ELF-1 (cell line): ENCODE measurements at regions not wholly inside any gene's neighbourhood (a gene's known extent, or its start where the extent isn't known, plus 50 kb on each side); places are given as distances from the start of the nearest gene placed in this dataset.
A peak's percentile ranks its signal among the peaks of the same experiment; 100 is the strongest.
"Not testable (repeated sequence)": the region's sequence is repeated elsewhere in the genome, so short reads cannot be mapped to it uniquely, and the experiment has no call there.

Experiments
- DNase-seq: peaks from one replicate; pipeline ENCODE4 v3.0.0-alpha.2; 2016; ENCODE audit warnings: low read depth, low spot score

GRCh38 chr13:107681600-107681999 lies 533.7 kb downstream of the LIG4 start:
- DNase-seq, result no peak

- no peak for DNase-seq
Measured at GRCh38 chr13:107680115-107680514, 535.2 kb downstream of the LIG4 start.

- DNase-seq, result peak; percentile 2
Measured at GRCh38 chr13:107678075-107678689, 537.2 kb downstream of the LIG4 start.

- DNase-seq, result no peak
Measured at GRCh38 chr13:107675847-107676550, 539.3 kb downstream of the LIG4 start.

GRCh38 chr13:107669391-107669993 lies 545.8 kb downstream of the LIG4 start:
- DNase-seq, result no peak

GRCh38 chr13:107665926-107666458 lies 549.3 kb downstream of the LIG4 start:
- no peak for DNase-seq

- peak; percentile 64 for DNase-seq
Measured at GRCh38 chr13:107650081-107650701, 565.1 kb downstream of the LIG4 start.

- no peak for DNase-seq
Measured at GRCh38 chr13:107649079-107649478, 566.3 kb downstream of the LIG4 start.

GRCh38 chr13:107644136-107644535 lies 571.2 kb downstream of the LIG4 start:
- DNase-seq, result no peak

GRCh38 chr13:107643615-107644014 lies 571.7 kb downstream of the LIG4 start:
- DNase-seq, result no peak

GRCh38 chr13:107642831-107643230 lies 572.5 kb downstream of the LIG4 start:
- no peak for DNase-seq

GRCh38 chr13:107641574-107641973 lies 573.8 kb downstream of the LIG4 start:
- no peak for DNase-seq

- no peak for DNase-seq
Measured at GRCh38 chr13:107625648-107626047, 589.7 kb downstream of the LIG4 start.

- no peak for DNase-seq
Measured at GRCh38 chr13:107617527-107617926, 597.8 kb downstream of the LIG4 start.

GRCh38 chr13:107612376-107612775 lies 603.0 kb downstream of the LIG4 start:
- no peak for DNase-seq

- DNase-seq, result no peak
Measured at GRCh38 chr13:107608736-107609135, 606.6 kb downstream of the LIG4 start.

- DNase-seq, result no peak
Measured at GRCh38 chr13:107600971-107601370, 614.4 kb downstream of the LIG4 start.

- not testable (repeated sequence) for DNase-seq
Measured at GRCh38 chr13:107596306-107596705, 619.0 kb downstream of the LIG4 start.

GRCh38 chr13:107590556-107590955 lies 624.8 kb downstream of the LIG4 start:
- no peak for DNase-seq

GRCh38 chr13:107587681-107588080 lies 627.7 kb downstream of the LIG4 start:
- DNase-seq, result no peak

- DNase-seq, result no peak
Measured at GRCh38 chr13:107586216-107586615, 629.1 kb downstream of the LIG4 start.

GRCh38 chr13:107585469-107586180 lies 629.7 kb downstream of the LIG4 start:
- no peak for DNase-seq
